HL-60 (cell line): ENCODE measurements at regions not wholly inside any gene's neighbourhood (a gene's known extent, or its start where the extent isn't known, plus 50 kb on each side); places are given as distances from the start of the nearest gene placed in this dataset.

ENCODE experiments used
- CTCF ChIP-seq: IDR thresholded peaks from one replicate; pipeline ENCODE4 v1.5.1; 2011; ENCODE audit warnings: low read length, control low read depth, inconsistent platforms; ENCODE audit not compliant: insufficient read depth
- GABPA ChIP-seq: IDR thresholded peaks from 2 replicates; pipeline ENCODE4 v1.6.1; 2012; ENCODE audit warnings: low read depth
- POLR2AphosphoS5 ChIP-seq: IDR thresholded peaks from 2 replicates; pipeline ENCODE4 v1.6.1; 2012; ENCODE audit warnings: low read depth
- REST ChIP-seq: IDR thresholded peaks from 2 replicates; pipeline ENCODE4 v1.6.1; 2012; ENCODE audit warnings: low read depth; ENCODE audit not compliant: insufficient replicate concordance

- TF ChIP-seq CTCF (peak; percentile 22), GABPA (no peak), POLR2AphosphoS5 (no peak), REST (no peak)
Observed at GRCh38 chrX:100512471-100512870, 72.3 kb upstream of the TNMD start.
